Thoracic aorta (tissue), 2 donors: ENCODE measurements at regions not wholly inside any gene's neighbourhood (a gene's known extent, or its start where the extent isn't known, plus 50 kb on each side); places are given as distances from the start of the nearest gene placed in this dataset.
"Not testable (repeated sequence)": the region's sequence is repeated elsewhere in the genome, so short reads cannot be mapped to it uniquely, and the experiment has no call there.

ENCODE experiments used
- ATAC-seq: fragments of 150-250 bp; one replicate; pipeline ENCODE4 v1.8.0; 2017; ENCODE audit warnings: low read depth; ENCODE audit not compliant: insufficient number of reproducible peaks, low FRiP score
- DNase-seq: peaks from one replicate; pipeline ENCODE4 v3.0.0-alpha.2; 2020; ENCODE audit warnings: low spot score
- H3K27ac ChIP-seq, 2 donors: fragments of 200-600 bp; sonication (generic); 1 replicate in 1 of 2; 2 replicates in 1 of 2; pipeline ENCODE4 v1.5.1; 2016; ENCODE audit warnings: mild to moderate bottlenecking in 2 of 2, moderate library complexity in 2 of 2
- H3K27me3 ChIP-seq: fragments of 200-600 bp; sonication (generic); replicated peaks from 2 replicates; pipeline ENCODE4 v1.6.0; 2016; ENCODE audit warnings: mild to moderate bottlenecking; ENCODE audit not compliant: insufficient read depth
- H3K36me3 ChIP-seq: fragments of 200-600 bp; sonication (generic); one replicate; pipeline ENCODE4 v1.5.1; 2016
- H3K4me1 ChIP-seq, 2 donors: fragments of 200-600 bp; sonication (generic); 1 replicate in 1 of 2; 2 replicates in 1 of 2; pipeline versions ENCODE4 v1.5.1 to v1.6.0; 2016; ENCODE audit warnings: low read depth in 2 of 2, mild to moderate bottlenecking in 1 of 2; ENCODE audit not compliant: control insufficient read depth in 1 of 2
- H3K4me3 ChIP-seq: fragments of 200-600 bp; sonication (generic); 2 replicates; pipeline ENCODE4 v1.5.1; 2016; ENCODE audit warnings: mild to moderate bottlenecking
- H3K9me3 ChIP-seq: fragments of 200-600 bp; sonication (generic); 2 replicates; pipeline ENCODE4 v1.5.1; 2016
- TF ChIP-seq, protein P1 (sequence below): fragments of 200-600 bp; sonication (generic); IDR thresholded peaks from one replicate; pipeline ENCODE4 v1.5.1; 2019; ENCODE audit warnings: antibody characterized with exemption

DNA sequence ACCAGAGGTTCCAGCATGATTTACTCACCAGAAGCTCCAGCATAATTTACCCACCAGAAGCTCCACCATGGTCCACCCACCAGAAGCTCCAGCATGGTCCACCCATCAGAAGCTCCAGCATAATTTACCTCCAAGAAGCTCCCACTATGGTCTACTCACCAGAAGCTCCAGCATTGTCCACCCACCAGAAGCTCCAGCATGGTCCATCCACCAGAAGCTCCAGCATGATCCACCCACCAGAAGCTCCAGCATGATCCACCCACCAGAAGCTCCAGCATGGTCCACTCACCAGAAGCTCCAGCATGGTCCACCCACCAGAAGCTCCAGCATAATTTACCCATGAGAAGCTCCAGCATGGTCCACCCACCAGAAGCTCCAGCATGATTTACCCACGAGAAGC, 4490.7 kb upstream of the OR11H1 start:
- DNase-seq, H3K4me3 ChIP-seq, ATAC-seq, H3K27ac ChIP-seq, H3K4me1 ChIP-seq, H3K27me3 ChIP-seq, H3K36me3 ChIP-seq: not testable (repeated sequence)
- H3K9me3 ChIP-seq: peaks cover 52% of the 10 kb centered on the region

DNA sequence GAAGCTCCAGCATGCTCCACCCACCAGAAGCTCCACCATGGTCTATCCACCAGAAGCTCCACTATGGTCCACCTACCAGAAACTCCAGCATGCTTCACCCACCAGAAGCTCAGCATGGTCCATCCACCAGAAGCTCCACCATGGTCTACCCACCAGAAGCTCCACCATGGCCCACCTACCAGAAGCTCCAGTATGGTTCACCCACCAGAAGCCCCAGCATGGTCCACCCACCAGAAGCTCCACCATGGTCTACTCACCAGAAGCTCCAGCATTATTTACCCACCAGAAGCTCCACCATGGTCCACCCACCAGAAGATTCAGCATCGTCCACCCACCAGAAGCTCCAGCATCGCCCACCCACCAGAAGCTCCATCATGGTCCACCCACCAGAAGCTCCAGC, 4490.2 kb upstream of the OR11H1 start:
- H3K36me3 ChIP-seq, DNase-seq, ATAC-seq, H3K27me3 ChIP-seq, H3K4me3 ChIP-seq, H3K4me1 ChIP-seq, H3K27ac ChIP-seq: not testable (repeated sequence)
- peaks cover 50% of the 10 kb centered on the region for H3K9me3 ChIP-seq

DNA sequence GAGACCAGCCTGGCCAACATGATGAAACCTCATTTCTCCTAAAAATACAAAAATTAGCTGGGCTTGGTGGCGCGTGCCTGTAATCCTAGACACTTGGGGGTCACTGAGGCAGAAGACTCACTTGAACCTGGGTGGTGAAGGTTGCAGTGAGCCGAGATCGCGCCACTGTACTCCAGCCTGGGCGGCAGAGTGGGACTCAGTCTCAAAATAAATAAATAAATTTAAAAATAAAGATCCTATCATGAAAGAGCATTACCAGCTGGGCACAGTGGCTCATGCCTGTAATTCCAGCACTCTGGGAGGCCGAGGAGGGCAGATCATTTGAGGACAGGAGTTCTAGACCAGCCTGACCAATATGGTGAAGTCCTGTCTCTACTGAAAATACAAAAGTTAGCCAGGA, 4489.2 kb upstream of the OR11H1 start:
- not testable (repeated sequence) for H3K36me3 ChIP-seq, H3K27me3 ChIP-seq, ATAC-seq, DNase-seq, H3K27ac ChIP-seq, H3K4me3 ChIP-seq, H3K4me1 ChIP-seq
- H3K9me3 ChIP-seq: peaks cover 43% of the 10 kb centered on the region

DNA sequence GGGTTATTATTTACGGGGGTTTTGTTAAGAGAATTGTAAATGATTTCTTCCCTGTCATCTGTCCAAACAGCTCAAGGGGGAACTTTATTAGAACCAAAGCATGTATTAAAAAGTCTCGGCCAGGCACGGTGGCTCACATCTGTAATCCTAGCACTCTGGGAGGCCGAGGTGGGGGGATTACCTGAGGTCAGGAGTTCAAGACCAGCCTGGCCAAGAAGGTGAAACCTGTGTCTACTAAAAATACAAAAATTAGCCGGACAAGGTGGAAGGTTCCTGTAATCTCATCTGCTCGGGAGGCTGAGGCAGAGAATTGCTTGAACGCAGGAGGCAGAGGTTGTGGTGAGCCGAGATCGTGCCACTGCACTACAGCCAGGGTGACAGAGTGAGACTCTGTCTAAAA, 4486.6 kb upstream of the OR11H1 start:
- H3K36me3 ChIP-seq, H3K4me1 ChIP-seq, ATAC-seq, H3K27ac ChIP-seq, H3K4me3 ChIP-seq, DNase-seq, H3K27me3 ChIP-seq: not testable (repeated sequence)
- peaks cover 30% of the 10 kb centered on the region for H3K9me3 ChIP-seq

DNA sequence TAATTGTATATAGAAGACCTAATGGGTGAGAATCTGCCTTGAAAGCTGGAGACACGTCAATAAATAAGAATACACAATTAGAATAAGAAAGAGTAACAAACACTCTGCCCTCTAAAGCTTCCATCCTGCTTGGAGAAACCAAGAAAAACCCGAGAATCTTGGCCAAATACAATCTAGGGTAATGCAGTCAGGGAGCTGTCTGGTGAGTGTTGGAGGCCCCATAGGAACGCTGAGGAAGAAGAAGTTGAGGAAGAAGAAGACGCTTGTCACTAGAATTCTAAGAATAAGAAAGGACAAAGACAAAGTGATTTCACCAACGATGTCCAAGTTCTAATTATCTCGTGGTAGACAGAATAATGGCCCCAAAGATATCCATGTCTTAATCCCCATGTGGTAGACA, 4485.9 kb upstream of the OR11H1 start:
- Histone ChIP-seq H3K4me3 (no peak overlapping the region), H3K27ac (no peak overlapping the region), H3K36me3 (no peaks in the 10 kb centered on the region), H3K27me3 (no peaks in the 10 kb centered on the region), H3K4me1 (no peaks in the 10 kb centered on the region), H3K9me3 (peaks cover 25% of the 10 kb centered on the region)
- ATAC-seq (no peak), DNase-seq (no peak)
- TF ChIP-seq, protein P1, sequence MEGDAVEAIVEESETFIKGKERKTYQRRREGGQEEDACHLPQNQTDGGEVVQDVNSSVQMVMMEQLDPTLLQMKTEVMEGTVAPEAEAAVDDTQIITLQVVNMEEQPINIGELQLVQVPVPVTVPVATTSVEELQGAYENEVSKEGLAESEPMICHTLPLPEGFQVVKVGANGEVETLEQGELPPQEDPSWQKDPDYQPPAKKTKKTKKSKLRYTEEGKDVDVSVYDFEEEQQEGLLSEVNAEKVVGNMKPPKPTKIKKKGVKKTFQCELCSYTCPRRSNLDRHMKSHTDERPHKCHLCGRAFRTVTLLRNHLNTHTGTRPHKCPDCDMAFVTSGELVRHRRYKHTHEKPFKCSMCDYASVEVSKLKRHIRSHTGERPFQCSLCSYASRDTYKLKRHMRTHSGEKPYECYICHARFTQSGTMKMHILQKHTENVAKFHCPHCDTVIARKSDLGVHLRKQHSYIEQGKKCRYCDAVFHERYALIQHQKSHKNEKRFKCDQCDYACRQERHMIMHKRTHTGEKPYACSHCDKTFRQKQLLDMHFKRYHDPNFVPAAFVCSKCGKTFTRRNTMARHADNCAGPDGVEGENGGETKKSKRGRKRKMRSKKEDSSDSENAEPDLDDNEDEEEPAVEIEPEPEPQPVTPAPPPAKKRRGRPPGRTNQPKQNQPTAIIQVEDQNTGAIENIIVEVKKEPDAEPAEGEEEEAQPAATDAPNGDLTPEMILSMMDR: no peak

DNA sequence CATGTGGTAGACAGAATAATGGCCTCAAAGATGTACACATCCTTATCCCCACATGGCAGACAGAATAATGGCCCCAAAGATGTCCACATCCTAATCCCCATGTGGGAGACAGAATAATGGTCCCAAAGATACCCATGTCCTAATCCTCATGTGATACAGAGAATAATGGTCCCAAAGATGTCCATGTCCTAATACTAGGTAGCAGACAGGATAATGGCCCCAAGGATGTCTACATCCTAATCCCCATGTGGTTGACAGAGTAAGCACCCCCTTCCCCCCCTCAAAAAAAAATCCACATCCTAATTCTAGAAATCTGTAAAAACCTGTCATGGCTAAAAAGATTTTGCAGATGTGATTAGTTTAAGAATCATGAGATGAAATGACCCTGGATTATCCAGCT, 4484.7 kb upstream of the OR11H1 start:
- not testable (repeated sequence) for ATAC-seq, H3K27me3 ChIP-seq, H3K36me3 ChIP-seq, H3K27ac ChIP-seq, H3K4me3 ChIP-seq, H3K4me1 ChIP-seq, DNase-seq
- peaks cover 21% of the 10 kb centered on the region for H3K9me3 ChIP-seq

DNA sequence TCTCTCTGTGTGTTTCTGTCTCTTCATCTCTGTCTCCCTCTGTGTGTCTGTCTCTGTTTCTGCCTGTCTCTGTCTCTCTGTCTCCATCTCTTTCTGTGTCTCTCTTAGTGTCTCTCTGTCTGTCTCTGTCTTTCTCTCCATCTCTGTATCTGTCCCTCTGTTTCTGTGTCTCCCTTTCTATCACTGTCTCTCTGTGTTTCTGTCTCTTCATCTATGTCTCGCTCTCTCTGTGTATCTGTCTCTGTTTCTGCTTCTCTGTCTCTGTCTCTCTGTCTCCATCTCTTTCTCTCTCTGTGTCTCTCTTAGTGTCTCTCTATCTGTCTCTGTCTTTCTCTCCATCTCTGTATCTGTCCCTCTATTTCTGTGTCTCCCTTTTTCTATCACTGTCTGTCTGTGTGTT, 4479.1 kb upstream of the OR11H1 start:
- not testable (repeated sequence) for ATAC-seq, H3K27ac ChIP-seq, H3K27me3 ChIP-seq

DNA sequence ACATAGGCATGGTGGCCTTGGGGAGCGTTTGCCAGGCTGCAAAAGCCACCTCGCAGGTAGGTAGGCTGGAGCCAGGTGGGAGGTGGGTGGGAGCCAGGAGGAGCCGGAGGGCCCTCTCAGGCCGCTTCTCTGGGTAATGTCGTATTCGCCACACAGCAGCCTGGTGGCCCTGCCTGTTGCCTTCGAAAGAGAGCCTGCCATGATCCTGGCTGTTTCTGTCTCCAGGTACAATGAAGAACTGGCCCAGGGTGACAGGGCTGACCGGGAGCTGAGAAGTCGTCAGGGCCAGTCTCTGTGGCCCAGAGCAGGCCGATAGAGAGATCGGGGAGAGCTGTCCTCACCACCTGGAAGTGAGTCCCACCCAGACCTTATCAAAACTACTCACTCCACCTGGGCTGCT, 4477.8 kb upstream of the OR11H1 start:
- DNase-seq, H3K27ac ChIP-seq, H3K27me3 ChIP-seq, H3K4me3 ChIP-seq, H3K9me3 ChIP-seq, H3K36me3 ChIP-seq, ATAC-seq, H3K4me1 ChIP-seq: not testable (repeated sequence)

More for the DNA sequence above, 4479.1 kb upstream of the OR11H1 start:
- DNase-seq, H3K4me1 ChIP-seq, H3K36me3 ChIP-seq, H3K9me3 ChIP-seq, H3K4me3 ChIP-seq: not testable (repeated sequence)

DNA sequence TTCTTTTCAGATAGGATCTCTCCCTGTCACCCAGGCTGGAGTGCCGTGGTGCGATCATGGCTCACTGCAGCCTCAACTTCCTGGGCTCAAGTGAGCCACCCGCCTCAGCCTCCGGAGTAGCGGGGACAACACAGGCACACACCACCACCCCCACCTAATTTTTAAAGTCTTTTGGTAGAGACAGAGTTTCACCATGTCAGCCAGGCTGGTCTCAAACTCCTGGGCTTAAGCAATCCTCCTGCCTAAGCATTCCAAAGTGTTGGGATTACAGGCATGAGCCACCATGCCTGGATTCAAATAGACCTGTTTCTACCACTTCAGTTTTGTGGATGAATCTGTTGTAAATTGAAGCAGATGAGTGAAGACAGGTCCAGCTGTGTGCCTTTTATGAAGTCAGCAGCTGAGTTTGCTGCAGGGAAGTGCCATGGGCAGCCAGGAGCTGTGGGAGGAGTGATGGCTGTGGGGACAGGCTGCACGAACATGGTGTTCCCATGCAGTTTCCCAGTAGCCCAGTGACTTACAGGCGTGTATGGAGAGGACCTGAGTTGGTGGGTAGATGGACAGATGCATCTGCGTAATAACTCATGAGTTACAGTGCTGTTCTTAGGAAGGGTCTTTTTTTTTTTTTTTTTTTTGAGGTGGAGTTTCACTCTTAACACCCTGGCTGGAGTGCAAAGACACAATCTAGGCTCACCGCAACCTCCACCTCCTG, 4476.4 kb upstream of the OR11H1 start:
- DNase-seq, H3K4me1 ChIP-seq, H3K4me3 ChIP-seq, H3K9me3 ChIP-seq, H3K36me3 ChIP-seq, ATAC-seq, H3K27ac ChIP-seq, H3K27me3 ChIP-seq: not testable (repeated sequence)

DNA sequence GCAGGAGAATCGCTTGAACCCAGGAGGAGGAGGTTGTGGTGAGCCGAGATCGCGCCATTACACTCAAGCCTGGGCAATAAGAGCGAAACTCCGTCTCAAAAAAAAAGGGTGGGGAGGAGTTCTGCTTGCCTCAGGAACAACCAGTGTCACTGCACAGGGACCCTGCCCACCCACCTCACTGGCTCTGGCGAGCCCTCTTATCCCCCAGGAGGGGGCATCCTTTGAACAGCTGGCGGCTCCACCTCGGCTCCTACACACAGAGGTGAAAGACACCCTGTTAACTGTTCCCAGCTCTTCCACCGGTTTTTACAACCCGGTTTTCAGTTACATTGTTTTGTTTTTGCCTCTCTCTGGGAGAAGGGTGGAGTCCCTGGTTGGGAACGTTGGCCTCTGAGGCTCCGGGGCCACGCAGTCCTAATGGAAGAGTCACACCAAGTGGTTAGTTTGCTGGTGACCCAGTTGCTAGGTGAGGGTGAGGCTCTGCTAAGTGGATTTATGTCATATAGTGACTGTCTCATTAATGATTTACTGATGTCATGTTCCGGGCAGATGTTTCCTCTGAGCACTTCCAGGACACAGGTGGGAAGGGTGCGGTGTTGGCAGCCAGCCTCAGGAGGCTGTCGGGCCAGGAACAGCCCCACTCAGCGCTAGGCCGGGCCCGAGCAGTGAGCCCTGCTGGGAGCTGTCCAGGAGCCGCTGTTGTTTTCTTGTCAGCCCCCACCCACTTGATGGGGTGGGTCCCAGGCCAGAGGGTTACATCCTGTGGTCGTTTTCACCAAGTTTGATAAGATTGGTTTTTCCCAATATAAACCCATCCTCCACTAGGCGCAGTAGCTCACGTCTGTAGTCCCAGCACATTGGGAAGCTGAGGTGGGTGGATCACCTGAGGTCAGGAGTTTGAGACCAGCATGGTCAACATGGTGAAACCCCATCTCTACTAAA, 4474.3 kb upstream of the OR11H1 start:
- not testable (repeated sequence) for DNase-seq, ATAC-seq, H3K27ac ChIP-seq, H3K9me3 ChIP-seq, H3K4me3 ChIP-seq, H3K4me1 ChIP-seq, H3K36me3 ChIP-seq, H3K27me3 ChIP-seq

DNA sequence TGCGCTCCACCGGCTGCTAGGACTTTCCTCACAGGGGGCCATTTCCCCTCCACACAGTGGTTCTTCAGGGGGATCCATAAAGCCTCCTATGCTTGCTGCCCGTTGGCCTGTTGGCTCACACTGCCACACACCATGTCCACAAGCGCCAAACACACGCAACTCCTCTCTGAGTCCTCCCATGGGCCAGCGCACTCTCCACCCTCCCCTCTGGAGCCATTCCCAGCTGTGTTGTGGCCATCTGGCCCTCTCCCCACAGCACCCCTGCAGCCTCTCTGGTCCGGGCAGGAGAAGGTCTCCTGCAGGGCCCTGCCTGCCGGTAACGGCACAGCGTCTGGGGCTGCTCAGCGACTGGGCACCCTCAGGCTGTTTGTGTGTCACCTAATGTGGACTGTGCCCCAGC, 4473.3 kb upstream of the OR11H1 start:
- not testable (repeated sequence) for H3K27me3 ChIP-seq, H3K27ac ChIP-seq, H3K4me1 ChIP-seq, H3K9me3 ChIP-seq, H3K4me3 ChIP-seq, DNase-seq, ATAC-seq, H3K36me3 ChIP-seq
